IMR-90 (cell line): ENCODE measurements at regions not wholly inside any gene's neighbourhood (a gene's known extent, or its start where the extent isn't known, plus 50 kb on each side); places are given as distances from the start of the nearest gene placed in this dataset.
"Not testable (repeated sequence)": the region's sequence is repeated elsewhere in the genome, so short reads cannot be mapped to it uniquely, and the experiment has no call there.

Experiments
- ATAC-seq: fragments of 200-7000 bp; cut with Tn5 transposase; 2 replicates; pipeline ENCODE4 v1.9.1; 2020; ENCODE audit warnings: low read depth, mild to moderate bottlenecking, moderate library complexity
- BruUV-seq: library from RNA; stranded (reverse); fragments of 400-500 nt; replicated peaks from 2 replicates; lab custom pipeline; 2021; lab: Mats Ljungman, UMichigan
- CTCF ChIA-PET: fragments of 300-600 bp; formaldehyde crosslinking; extraction: SDS; loops from one replicate; lab custom pipeline; 2021; ENCODE audit warnings: antibody characterized with exemption; lab: Yijun Ruan, JAX
- POLR2A ChIA-PET: fragments of 300-600 bp; sonication (Branson Sonifier 250); formaldehyde crosslinking; loops from one replicate; lab custom pipeline; 2022; ENCODE audit warnings: antibody characterized with exemption; ENCODE audit not compliant: unreplicated experiment; lab: Charles Lee
- DNase-seq: peaks from one replicate; pipeline ENCODE4 v3.0.0; 2013
- H2AFZ ChIP-seq: replicated peaks from 2 replicates; pipeline ENCODE3; 2013; ENCODE audit warnings: low read length, mild to moderate bottlenecking; ENCODE audit not compliant: poor library complexity
- H2AK5ac ChIP-seq: 2 replicates; pipeline ENCODE4 v1.6.1; 2013; ENCODE audit warnings: low read depth, low read length, inconsistent platforms
- H2AK9ac ChIP-seq: replicated peaks from 2 replicates; pipeline ENCODE3; 2013; ENCODE audit warnings: mild to moderate bottlenecking, low read depth, low read length, moderate library complexity; ENCODE audit not compliant: poor library complexity
- H2BK120ac ChIP-seq: 2 replicates; pipeline ENCODE4 v1.6.1; 2013; ENCODE audit warnings: low read depth, low read length, inconsistent platforms
- H2BK15ac ChIP-seq: 3 replicates; pipeline ENCODE4 v1.6.1; 2013; ENCODE audit warnings: low read depth, low read length, inconsistent platforms
- H2BK20ac ChIP-seq: 2 replicates; pipeline ENCODE4 v1.6.1; 2013; ENCODE audit warnings: low read depth, mild to moderate bottlenecking, inconsistent platforms, low read length, moderate library complexity
- H2BK5ac ChIP-seq: 2 replicates; pipeline ENCODE4 v1.6.1; 2013; ENCODE audit warnings: mild to moderate bottlenecking, low read depth, low read length, inconsistent platforms; ENCODE audit not compliant: poor library complexity, severe bottlenecking
- H3K14ac ChIP-seq: replicated peaks from 2 replicates; pipeline ENCODE4 v1.6.1; 2013; ENCODE audit warnings: low read depth, low read length, inconsistent platforms
- H3K18ac ChIP-seq: 2 replicates; pipeline ENCODE4 v1.6.1; 2013; ENCODE audit warnings: low read depth, low read length, control low read depth
- H3K23ac ChIP-seq: 2 replicates; pipeline ENCODE4 v1.6.1; 2013; ENCODE audit warnings: low read depth, low read length, inconsistent platforms
- H3K27ac ChIP-seq: 2 replicates; pipeline ENCODE4 v1.5.1; 2013; ENCODE audit warnings: mild to moderate bottlenecking, control low read depth, low read length; ENCODE audit not compliant: insufficient read depth
- H3K27me3 ChIP-seq: 2 replicates; pipeline ENCODE4 v1.6.1; 2013; ENCODE audit warnings: low read length; ENCODE audit not compliant: control insufficient read depth, insufficient read depth
- H3K36me3 ChIP-seq: 2 replicates; pipeline ENCODE4 v1.6.1; 2013; ENCODE audit warnings: low read length, mixed read lengths; ENCODE audit not compliant: control insufficient read depth, insufficient read depth
- H3K4ac ChIP-seq: 2 replicates; pipeline ENCODE4 v1.6.1; 2013; ENCODE audit warnings: low read depth, low read length, inconsistent platforms
- H3K4me1 ChIP-seq: 2 replicates; pipeline ENCODE4 v1.6.1; 2013; ENCODE audit warnings: low read length, mixed read lengths; ENCODE audit not compliant: control insufficient read depth, insufficient read depth
- H3K4me2 ChIP-seq: 2 replicates; pipeline ENCODE4 v1.6.1; 2013; ENCODE audit warnings: low read depth, mild to moderate bottlenecking, control low read depth, low read length, moderate library complexity
- H3K4me3 ChIP-seq: 2 replicates; pipeline ENCODE4 v1.5.1; 2013; ENCODE audit warnings: low read depth, mild to moderate bottlenecking, control low read depth, low read length, moderate library complexity; ENCODE audit not compliant: insufficient read depth
- H3K56ac ChIP-seq: 2 replicates; pipeline ENCODE4 v1.6.1; 2013; ENCODE audit warnings: low read length, inconsistent platforms; ENCODE audit not compliant: insufficient read depth; ENCODE audit errors: extremely low read depth
- H3K79me1 ChIP-seq, 2 experiments: 2 replicates each; pipeline ENCODE4 v1.6.1; 2013; ENCODE audit warnings: low read length in 2 of 2, inconsistent platforms in 1 of 2, low read depth in 1 of 2
- H3K9ac ChIP-seq: 2 replicates; pipeline ENCODE4 v1.6.1; 2013; ENCODE audit warnings: low read depth, low read length, control low read depth
- H3K9me1 ChIP-seq: 2 replicates; pipeline ENCODE4 v1.6.1; 2013; ENCODE audit warnings: low read length, inconsistent platforms; ENCODE audit not compliant: insufficient read depth
- H3K9me3 ChIP-seq: 2 replicates; pipeline ENCODE4 v1.6.1; 2013; ENCODE audit warnings: low read length; ENCODE audit not compliant: control insufficient read depth, insufficient read depth
- H4K20me1 ChIP-seq: 2 replicates; pipeline ENCODE4 v1.6.1; 2013; ENCODE audit warnings: low read length, inconsistent platforms; ENCODE audit not compliant: insufficient read depth
- H4K5ac ChIP-seq: 2 replicates; pipeline ENCODE4 v1.6.1; 2013; ENCODE audit warnings: mild to moderate bottlenecking, low read depth, low read length, control low read depth
- H4K8ac ChIP-seq, 2 experiments: 2 replicates each; pipeline ENCODE4 v1.6.1; 2013; ENCODE audit warnings: low read depth in 2 of 2, low read length in 2 of 2, control low read depth in 1 of 2, inconsistent platforms in 1 of 2
- H4K91ac ChIP-seq: 2 replicates; pipeline ENCODE4 v1.6.1; 2013; ENCODE audit warnings: low read depth, low read length, inconsistent platforms; ENCODE audit not compliant: insufficient read depth
- CHD1 ChIP-seq: IDR thresholded peaks from 2 replicates; pipeline ENCODE4 v1.6.1; 2012; ENCODE audit warnings: low read depth, low read length, improper control_type of control experiment
- FOS ChIP-seq: fragments of 150-350 bp; IDR thresholded peaks from 2 replicates; pipeline ENCODE4 v1.6.1; 2016; ENCODE audit warnings: low read depth, low read length
- MAZ ChIP-seq: IDR thresholded peaks from 2 replicates; pipeline ENCODE4 v1.6.1; 2012; ENCODE audit warnings: low read depth, mild to moderate bottlenecking, low read length, improper control_type of control experiment, moderate library complexity, borderline replicate concordance
- MXI1 ChIP-seq: IDR thresholded peaks from 2 replicates; pipeline ENCODE4 v1.6.1; 2012; ENCODE audit warnings: low read depth, mild to moderate bottlenecking, low read length, moderate library complexity, borderline replicate concordance
- WGBS, 2 experiments: methylation state at CpG; one replicate each; pipeline versions ENCODE4 v1.1.5 to v1.1.7; 2013; ENCODE audit warnings: missing lambda C conversion rate in 2 of 2; ENCODE audit not compliant: insufficient read length in 1 of 2; ENCODE audit errors: extremely low coverage in 2 of 2; 5-methylcytosine and 5-hydroxymethylcytosine counted together
- dilution Hi-C: fragments of 300-500 bp; cut with HindIII; formaldehyde crosslinking; loops from one replicate; pipeline ENCODE4 v1.14.3; 2018; ENCODE audit warnings: low sequenced_read_pairs; ENCODE audit not compliant: unreplicated experiment
- in situ Hi-C: fragments of 300-500 bp; cut with MboI; formaldehyde crosslinking; loops from 3 replicates; pipeline ENCODE4 v1.14.3; 2019; ENCODE audit warnings: low sequenced_read_pairs, inconsistent platforms, mixed read lengths
- intact Hi-C: fragments of 100-400 bp; cut with micrococcal nuclease; formaldehyde crosslinking; loops from 2 replicates; pipeline ENCODE4 v1.10.0; 2022

DNA sequence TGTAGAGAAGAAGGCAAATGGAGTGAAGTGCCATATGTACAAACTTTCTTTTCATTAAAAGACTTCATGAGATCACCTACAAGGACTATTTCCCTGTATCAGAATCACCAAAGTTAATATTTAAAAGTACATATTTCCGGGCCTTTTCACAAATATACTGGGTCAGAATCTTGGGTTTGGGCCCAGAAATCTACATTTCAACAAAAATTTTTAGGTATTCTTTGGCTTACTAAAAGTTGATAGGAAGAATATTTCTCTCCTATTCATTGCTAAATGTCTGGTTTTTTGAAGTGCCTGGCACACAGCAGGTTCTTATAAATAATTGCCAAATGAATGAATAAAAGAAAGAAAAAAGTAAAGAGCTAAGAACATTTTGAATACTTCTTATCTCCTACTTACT, 843.8 kb upstream of the ACVR2A start:
- ChIA-PET POLR2A (no interaction called here), CTCF (no interaction called here)
- Histone ChIP-seq H3K4me1 (peaks cover 2% of the 10 kb centered on the region; the same call in 1 of the 2 replicates), H2BK15ac (no peak overlapping the region), H3K9me1 (no peaks in the 10 kb centered on the region), H3K14ac (no peak overlapping the region), H2BK120ac (no peak overlapping the region), H3K4me3 (no peak overlapping the region), H2BK5ac (no peak overlapping the region), H4K20me1 (no peaks in the 10 kb centered on the region), H3K79me1 (no peaks in the 10 kb centered on the region), H4K5ac (no peak overlapping the region; the same call in 1 of the 2 replicates), H3K18ac (no peak overlapping the region; the same call in 1 of the 2 replicates), H3K4ac (no peak overlapping the region), H3K9me3 (peaks cover 3% of the 10 kb centered on the region; the same call in 1 of the 2 replicates), H2AFZ (no peak overlapping the region), H3K23ac (no peak overlapping the region), H3K36me3 (no peaks in the 10 kb centered on the region), H3K56ac (no peak overlapping the region), H4K91ac (no peak overlapping the region), H4K8ac (no peak overlapping the region), H3K27me3 (no peaks in the 10 kb centered on the region), H2BK20ac (no peak overlapping the region), H3K9ac (no peak overlapping the region), H3K4me2 (no peak overlapping the region), H2AK9ac (no peak overlapping the region), H2AK5ac (no peak overlapping the region), H3K27ac (peak overlapping the region; percentile 59; the same call in 1 of the 2 replicates)
- no CpG with 5 or more reads among the region's 1 CpG for WGBS, 2 experiments
- dilution Hi-C loops = no loop called here
- in situ Hi-C loops = no loop called here
- TF ChIP-seq MAZ (no peak), CHD1 (no peak), FOS (no peak), MXI1 (no peak)
- ATAC-seq (no peak), DNase-seq (no peak)
- intact Hi-C loops = no loop called here
- no TSS peak for BruUV-seq

DNA sequence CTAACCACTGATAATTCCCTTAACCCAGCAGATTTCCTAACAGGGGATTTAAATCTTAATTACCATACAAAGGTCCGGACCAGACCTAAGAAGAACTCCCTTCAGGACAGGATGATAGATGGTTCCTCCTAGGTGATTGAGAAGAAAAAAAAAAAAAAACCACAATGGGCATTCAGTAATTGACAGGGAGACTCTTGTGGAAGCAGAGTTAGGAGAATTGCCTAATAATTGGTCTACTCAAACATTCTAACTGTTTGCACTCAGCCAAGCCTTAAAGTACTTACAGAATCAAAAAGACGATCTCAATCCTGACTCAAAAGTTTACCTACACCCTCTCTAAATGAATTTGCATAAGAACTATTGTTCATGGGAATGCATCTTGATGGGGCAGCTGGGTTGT, 844.7 kb upstream of the ACVR2A start:
- H3K4me1 ChIP-seq, ATAC-seq, H4K20me1 ChIP-seq, H2BK5ac ChIP-seq, POLR2A ChIA-PET, H2AK5ac ChIP-seq, H3K23ac ChIP-seq, H3K79me1 ChIP-seq, in situ Hi-C loops, BruUV-seq, H3K18ac ChIP-seq, H3K36me3 ChIP-seq, DNase-seq, H2BK20ac ChIP-seq, H4K91ac ChIP-seq, H2BK120ac ChIP-seq, H4K5ac ChIP-seq, H3K9me3 ChIP-seq, H3K27me3 ChIP-seq, H4K8ac ChIP-seq, H3K4ac ChIP-seq, dilution Hi-C loops, H3K9me1 ChIP-seq, H2AK9ac ChIP-seq, H3K56ac ChIP-seq, H3K9ac ChIP-seq, H3K4me2 ChIP-seq, H3K4me3 ChIP-seq, H2BK15ac ChIP-seq, H3K14ac ChIP-seq, H3K27ac ChIP-seq, intact Hi-C loops, H2AFZ ChIP-seq: not testable (repeated sequence)
- no CpG with 5 or more reads among the region's 2 CpGs for WGBS, 2 experiments
- CTCF ChIA-PET = interaction anchor here (0.7 kb wide), 1 partner anchor 82 kb away, joined by 5 read pairs; no protein-coding TSS in a partner anchor
